ENCODE measurements at regions not wholly inside any gene's neighbourhood (a gene's known extent, or its start where the extent isn't known, plus 50 kb on each side); places are given as distances from the start of the nearest gene placed in this dataset.
"Not testable (repeated sequence)": the region's sequence is repeated elsewhere in the genome, so short reads cannot be mapped to it uniquely, and the experiment has no call there.

DNA sequence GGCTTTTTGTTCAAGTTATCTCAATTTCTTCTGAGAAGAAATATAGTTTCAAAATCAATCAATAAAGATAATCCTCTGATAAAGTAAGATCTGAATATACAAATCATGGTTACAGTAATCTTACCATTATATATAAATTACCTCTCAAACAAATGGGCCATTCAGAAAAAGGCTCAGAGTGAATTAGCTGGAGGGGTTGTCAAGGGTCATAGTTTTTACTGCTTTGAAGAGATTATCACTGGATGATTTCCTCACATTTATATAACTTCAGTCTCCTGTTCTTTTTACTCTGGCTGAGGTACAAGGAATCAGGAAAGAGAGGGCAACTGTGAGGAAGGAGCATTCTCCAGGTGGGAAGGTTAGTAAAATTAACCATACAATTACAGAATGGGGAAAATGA, 148.6 kb upstream of the ELL2 start:
- peaks cover 5% of the 10 kb centered on the region for H3K36me3 Mint-ChIP-seq (ENCODE audit: low read depth)
- H3K27me3 Mint-ChIP-seq (ENCODE audit: insufficient read depth): no peaks in the 10 kb centered on the region
- Histone ChIP-seq H3K27ac (ENCODE audit: low read depth, low read length) (no peak overlapping the region), H3K27me3 (ENCODE audit: control insufficient read depth, insufficient read depth, low read length, poor library complexity, severe bottlenecking) (no peaks in the 10 kb centered on the region), H3K4me1 (ENCODE audit: control insufficient read depth, insufficient read depth, low read length) (no peaks in the 10 kb centered on the region), H3K36me3 (ENCODE audit: control insufficient read depth, insufficient read depth, low read length) (no peaks in the 10 kb centered on the region), H3K9ac (ENCODE audit: extremely low read depth, low read length, poor library complexity, severe bottlenecking) (no peak overlapping the region), H3K4me3 (ENCODE audit: low read length) (no peak overlapping the region), H3K9me3 (ENCODE audit: control insufficient read depth, low read length) (peaks cover 4% of the 10 kb centered on the region)
- no peak overlapping the region for H3K4me3 Mint-ChIP-seq
- H3K4me1 Mint-ChIP-seq: peaks cover 14% of the 10 kb centered on the region
- H3K9me3 Mint-ChIP-seq: peaks cover 14% of the 10 kb centered on the region
- H3K27ac Mint-ChIP-seq: no peak overlapping the region
- DNase-seq: no peak
- TF ChIP-seq, protein P1, sequence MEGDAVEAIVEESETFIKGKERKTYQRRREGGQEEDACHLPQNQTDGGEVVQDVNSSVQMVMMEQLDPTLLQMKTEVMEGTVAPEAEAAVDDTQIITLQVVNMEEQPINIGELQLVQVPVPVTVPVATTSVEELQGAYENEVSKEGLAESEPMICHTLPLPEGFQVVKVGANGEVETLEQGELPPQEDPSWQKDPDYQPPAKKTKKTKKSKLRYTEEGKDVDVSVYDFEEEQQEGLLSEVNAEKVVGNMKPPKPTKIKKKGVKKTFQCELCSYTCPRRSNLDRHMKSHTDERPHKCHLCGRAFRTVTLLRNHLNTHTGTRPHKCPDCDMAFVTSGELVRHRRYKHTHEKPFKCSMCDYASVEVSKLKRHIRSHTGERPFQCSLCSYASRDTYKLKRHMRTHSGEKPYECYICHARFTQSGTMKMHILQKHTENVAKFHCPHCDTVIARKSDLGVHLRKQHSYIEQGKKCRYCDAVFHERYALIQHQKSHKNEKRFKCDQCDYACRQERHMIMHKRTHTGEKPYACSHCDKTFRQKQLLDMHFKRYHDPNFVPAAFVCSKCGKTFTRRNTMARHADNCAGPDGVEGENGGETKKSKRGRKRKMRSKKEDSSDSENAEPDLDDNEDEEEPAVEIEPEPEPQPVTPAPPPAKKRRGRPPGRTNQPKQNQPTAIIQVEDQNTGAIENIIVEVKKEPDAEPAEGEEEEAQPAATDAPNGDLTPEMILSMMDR (conservative IDR thresholded peaks at IDR 0.05): no peak

DNA sequence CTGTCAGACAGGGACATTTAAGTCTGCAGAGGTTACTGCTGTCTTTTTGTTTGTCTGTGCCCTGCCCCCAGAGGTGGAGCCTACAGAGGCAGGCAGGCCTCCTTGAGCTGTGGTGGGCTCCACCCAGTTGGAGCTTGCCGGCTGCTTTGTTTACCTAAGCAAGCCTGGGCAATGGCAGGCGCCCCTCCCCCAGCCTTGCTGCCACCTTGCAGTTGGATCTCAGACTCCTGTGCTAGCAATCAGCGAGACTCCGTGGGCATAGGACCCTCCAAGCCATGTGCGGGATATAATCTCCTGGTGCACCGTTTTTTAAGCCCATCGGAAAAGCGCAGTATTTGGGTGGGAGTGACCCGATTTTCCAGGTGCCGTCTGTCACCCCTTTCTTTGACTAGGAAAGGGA, 147.0 kb upstream of the ELL2 start:
- H3K9me3 ChIP-seq (ENCODE audit: control insufficient read depth, low read length); H3K4me3 Mint-ChIP-seq; H3K27ac ChIP-seq (ENCODE audit: low read depth, low read length); H3K9ac ChIP-seq (ENCODE audit: extremely low read depth, low read length, poor library complexity, severe bottlenecking); H3K27me3 ChIP-seq (ENCODE audit: control insufficient read depth, insufficient read depth, low read length, poor library complexity, severe bottlenecking); DNase-seq; H3K36me3 ChIP-seq (ENCODE audit: control insufficient read depth, insufficient read depth, low read length); H3K4me1 ChIP-seq (ENCODE audit: control insufficient read depth, insufficient read depth, low read length); H3K4me1 Mint-ChIP-seq; H3K27me3 Mint-ChIP-seq (ENCODE audit: insufficient read depth); H3K4me3 ChIP-seq (ENCODE audit: low read length); H3K27ac Mint-ChIP-seq; H3K36me3 Mint-ChIP-seq (ENCODE audit: low read depth): not testable (repeated sequence)
- H3K9me3 Mint-ChIP-seq: peaks cover 17% of the 10 kb centered on the region
- 92 to 100% methylated on average over 1 to 10 of the region's 10 CpGs for WGBS, 2 experiments (ENCODE audit: insufficient coverage in 1 of 2, insufficient read length in 1 of 2)

DNA sequence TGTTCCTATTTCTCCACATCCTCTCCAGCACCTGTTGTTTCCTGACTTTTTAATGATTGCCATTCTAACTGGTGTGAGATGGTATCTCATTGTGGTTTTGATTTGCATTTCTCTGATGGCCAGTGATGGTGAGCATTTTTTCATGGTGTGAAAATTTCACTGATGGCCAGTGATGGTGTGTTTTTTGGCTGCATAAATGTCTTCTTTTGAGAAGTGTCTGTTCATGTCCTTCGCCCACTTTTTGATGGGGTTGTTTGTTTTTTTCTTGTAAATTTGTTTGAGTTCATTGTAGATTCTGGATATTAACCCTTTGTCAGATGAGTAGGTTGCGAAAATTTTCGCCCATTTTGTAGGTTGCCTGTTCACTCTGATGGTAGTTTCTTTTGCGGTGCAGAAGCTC, 142.2 kb upstream of the ELL2 start:
- H3K27ac ChIP-seq (ENCODE audit: low read depth, low read length); H3K9me3 ChIP-seq (ENCODE audit: control insufficient read depth, low read length); H3K36me3 ChIP-seq (ENCODE audit: control insufficient read depth, insufficient read depth, low read length); H3K4me3 ChIP-seq (ENCODE audit: low read length); H3K27me3 ChIP-seq (ENCODE audit: control insufficient read depth, insufficient read depth, low read length, poor library complexity, severe bottlenecking); H3K36me3 Mint-ChIP-seq (ENCODE audit: low read depth); H3K27ac Mint-ChIP-seq; H3K4me1 ChIP-seq (ENCODE audit: control insufficient read depth, insufficient read depth, low read length); H3K9ac ChIP-seq (ENCODE audit: extremely low read depth, low read length, poor library complexity, severe bottlenecking); DNase-seq; H3K27me3 Mint-ChIP-seq (ENCODE audit: insufficient read depth); H3K4me3 Mint-ChIP-seq: not testable (repeated sequence)
- peaks cover 15% of the 10 kb centered on the region for H3K4me1 Mint-ChIP-seq
- H3K9me3 Mint-ChIP-seq: peaks cover 13% of the 10 kb centered on the region
- WGBS, 2 experiments (ENCODE audit: insufficient coverage in 1 of 2, insufficient read length in 1 of 2): 100% methylated on average over 3 to 4 of the region's 4 CpGs

DNA sequence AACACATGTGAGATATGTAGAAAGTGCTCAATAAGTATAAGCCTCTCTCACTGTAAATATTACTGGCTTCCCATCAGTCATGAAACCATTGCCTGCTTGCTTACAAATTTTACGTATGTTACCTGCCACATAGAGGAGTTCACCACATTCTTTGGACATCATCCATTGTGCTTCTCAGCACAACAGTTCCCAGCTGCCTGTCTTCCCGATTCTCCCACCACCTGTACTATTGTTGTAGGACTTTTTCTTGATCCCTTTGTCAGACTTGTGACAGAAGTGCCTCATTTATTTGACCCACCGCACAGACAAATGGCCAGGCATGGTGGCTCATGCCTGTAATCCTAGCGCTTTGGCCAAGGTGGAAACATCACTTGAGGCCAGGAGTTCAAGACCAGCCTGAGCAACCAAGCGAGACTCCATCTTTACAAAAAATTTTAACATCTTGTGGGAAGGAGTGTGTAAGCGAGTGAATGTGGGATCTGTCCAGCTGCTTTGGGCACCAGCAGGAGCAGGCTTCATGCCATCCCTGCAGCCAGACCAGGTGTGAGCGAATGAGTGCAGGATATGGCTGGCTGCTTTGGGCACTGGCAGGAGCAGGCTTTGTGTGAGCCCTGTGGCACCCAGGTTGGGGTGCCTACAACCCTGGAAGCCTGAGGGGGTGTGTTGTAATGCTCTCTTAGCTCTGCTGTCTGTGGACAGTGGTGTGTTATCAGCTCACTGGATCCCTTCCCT, 139.9 kb upstream of the ELL2 start:
- H3K36me3 ChIP-seq (ENCODE audit: control insufficient read depth, insufficient read depth, low read length): no peaks in the 10 kb centered on the region
- H3K27me3 Mint-ChIP-seq (ENCODE audit: insufficient read depth): no peaks in the 10 kb centered on the region
- peaks cover 20% of the 10 kb centered on the region for H3K4me1 Mint-ChIP-seq
- H3K9ac ChIP-seq (ENCODE audit: extremely low read depth, low read length, poor library complexity, severe bottlenecking): no peak overlapping the region
- peaks cover 5% of the 10 kb centered on the region for H3K36me3 Mint-ChIP-seq (ENCODE audit: low read depth)
- H3K9me3 ChIP-seq (ENCODE audit: control insufficient read depth, low read length): peaks cover 13% of the 10 kb centered on the region
- no peak for DNase-seq
- H3K9me3 Mint-ChIP-seq: peaks cover 21% of the 10 kb centered on the region
- 96% methylated on average over 4 to 7 of the region's 7 CpGs for WGBS, 2 experiments (ENCODE audit: insufficient coverage in 1 of 2, insufficient read length in 1 of 2)
- H3K4me3 ChIP-seq (ENCODE audit: low read length): no peak overlapping the region
- no peak overlapping the region for H3K27ac Mint-ChIP-seq
- H3K27me3 ChIP-seq (ENCODE audit: control insufficient read depth, insufficient read depth, low read length, poor library complexity, severe bottlenecking): no peaks in the 10 kb centered on the region
- H3K4me3 Mint-ChIP-seq: no peak overlapping the region
- H3K27ac ChIP-seq (ENCODE audit: low read depth, low read length): no peak overlapping the region
- H3K4me1 ChIP-seq (ENCODE audit: control insufficient read depth, insufficient read depth, low read length): peaks cover 8% of the 10 kb centered on the region
- TF ChIP-seq, protein P1 (conservative IDR thresholded peaks at IDR 0.05): no peak

DNA sequence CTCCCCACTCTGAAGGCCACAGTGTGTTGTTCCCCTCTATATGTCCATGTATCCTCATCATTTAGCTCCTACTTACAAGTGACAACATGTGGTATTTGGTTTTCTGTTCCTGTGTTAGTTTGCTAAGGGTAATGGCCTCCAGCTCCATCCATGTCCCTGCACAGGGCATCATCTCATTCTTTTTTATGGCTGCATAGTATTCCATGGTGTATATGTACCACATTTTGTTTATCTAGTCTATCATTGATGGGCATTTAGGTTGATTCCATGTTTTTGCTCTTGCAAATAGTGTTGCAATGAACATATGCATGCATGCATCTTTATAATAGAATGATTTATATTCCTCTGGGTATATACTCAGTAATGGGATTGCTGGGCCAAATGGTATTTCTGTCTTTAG, 135.8 kb upstream of the ELL2 start:
- not testable (repeated sequence) for H3K27me3 Mint-ChIP-seq (ENCODE audit: insufficient read depth); DNase-seq; H3K27ac Mint-ChIP-seq; H3K36me3 Mint-ChIP-seq (ENCODE audit: low read depth); H3K27me3 ChIP-seq (ENCODE audit: control insufficient read depth, insufficient read depth, low read length, poor library complexity, severe bottlenecking); H3K9ac ChIP-seq (ENCODE audit: extremely low read depth, low read length, poor library complexity, severe bottlenecking); H3K36me3 ChIP-seq (ENCODE audit: control insufficient read depth, insufficient read depth, low read length); H3K27ac ChIP-seq (ENCODE audit: low read depth, low read length); H3K4me3 Mint-ChIP-seq
- Mint-ChIP-seq H3K9me3 (peaks cover 12% of the 10 kb centered on the region), H3K4me1 (peaks cover 57% of the 10 kb centered on the region)
- Histone ChIP-seq H3K4me3 (ENCODE audit: low read length) (peak overlapping the region; percentile 25), H3K9me3 (ENCODE audit: control insufficient read depth, low read length) (peaks cover 13% of the 10 kb centered on the region), H3K4me1 (ENCODE audit: control insufficient read depth, insufficient read depth, low read length) (peaks cover 29% of the 10 kb centered on the region)
